SJCRH30 (cell line): ENCODE measurements at regions not wholly inside any gene's neighbourhood (a gene's known extent, or its start where the extent isn't known, plus 50 kb on each side); places are given as distances from the start of the nearest gene placed in this dataset.
A peak's percentile ranks its signal among the peaks of the same experiment; 100 is the strongest.

Experiments
- DNase-seq, 2 experiments: peaks; one replicate each; pipeline ENCODE4 v3.0.0-alpha.2; 2015 to 2020
- H3K27ac ChIP-seq: fragments of 250-450 bp; sonication (Bioruptor Pico); 2 replicates; pipeline ENCODE4 v1.5.1; 2020; ENCODE audit warnings: mild to moderate bottlenecking, moderate library complexity
- H3K27me3 ChIP-seq: fragments of 250-450 bp; sonication (Bioruptor Pico); 2 replicates; pipeline ENCODE4 v1.5.1; 2020; ENCODE audit warnings: mild to moderate bottlenecking, moderate library complexity
- H3K36me3 ChIP-seq: fragments of 250-450 bp; sonication (Bioruptor Pico); 2 replicates; pipeline ENCODE4 v1.5.1; 2020; ENCODE audit warnings: mild to moderate bottlenecking, moderate library complexity
- H3K4me1 ChIP-seq: fragments of 250-450 bp; sonication (Bioruptor Pico); 2 replicates; pipeline ENCODE4 v1.5.1; 2020; ENCODE audit warnings: mild to moderate bottlenecking, moderate library complexity
- H3K4me3 ChIP-seq: fragments of 250-450 bp; sonication (Bioruptor Pico); 2 replicates; pipeline ENCODE4 v1.5.1; 2020; ENCODE audit warnings: mild to moderate bottlenecking, moderate library complexity
- H3K9me3 ChIP-seq: fragments of 250-450 bp; sonication (Bioruptor Pico); replicated peaks from 2 replicates; pipeline ENCODE4 v1.5.1; 2020; ENCODE audit warnings: mild to moderate bottlenecking, moderate library complexity

GRCh38 chr9:31232485-31232884, 1152.0 kb upstream of the ACO1 start:
- no peak for DNase-seq
- H3K36me3 ChIP-seq, result no peaks in the 10 kb centered on the region
- no peak overlapping the region for H3K27ac ChIP-seq
- H3K9me3 ChIP-seq, result no peaks in the 10 kb centered on the region
- H3K4me3 ChIP-seq, result no peak overlapping the region
- H3K27me3 ChIP-seq, result no peaks in the 10 kb centered on the region
- H3K4me1 ChIP-seq, result peaks cover 15% of the 10 kb centered on the region

- no peak for DNase-seq
- no peaks in the 10 kb centered on the region for H3K36me3 ChIP-seq
- H3K4me1 ChIP-seq, result peaks cover 25% of the 10 kb centered on the region
Measured at GRCh38 chr9:31236344-31236743, 1148.1 kb upstream of the ACO1 start.

GRCh38 chr9:31243386-31243785, 1141.1 kb upstream of the ACO1 start:
- peak in 1 of 2 experiments; percentile 24 for DNase-seq

More at GRCh38 chr9:31236344-31236743, 1148.1 kb upstream of the ACO1 start:
- no peak overlapping the region for H3K4me3 ChIP-seq
- H3K27me3 ChIP-seq, result no peaks in the 10 kb centered on the region
- H3K27ac ChIP-seq, result no peak overlapping the region; the same call in 1 of the 2 replicates
- no peaks in the 10 kb centered on the region for H3K9me3 ChIP-seq

GRCh38 chr9:31248156-31248555, 1136.3 kb upstream of the ACO1 start:
- H3K36me3 ChIP-seq, result no peaks in the 10 kb centered on the region
- H3K4me1 ChIP-seq, result peaks cover 35% of the 10 kb centered on the region
- DNase-seq, result peak in 1 of 2 experiments; percentile 71
- H3K27me3 ChIP-seq, result no peaks in the 10 kb centered on the region
- H3K9me3 ChIP-seq, result no peaks in the 10 kb centered on the region
- H3K4me3 ChIP-seq, result no peak overlapping the region
- H3K27ac ChIP-seq, result peak overlapping the region; percentile 75

More at GRCh38 chr9:31243386-31243785, 1141.1 kb upstream of the ACO1 start:
- Histone ChIP-seq H3K36me3 (no peaks in the 10 kb centered on the region), H3K9me3 (no peaks in the 10 kb centered on the region), H3K27me3 (no peaks in the 10 kb centered on the region), H3K27ac (no peak overlapping the region), H3K4me1 (peaks cover 31% of the 10 kb centered on the region), H3K4me3 (no peak overlapping the region)

GRCh38 chr9:31251386-31251785, 1133.1 kb upstream of the ACO1 start:
- Histone ChIP-seq H3K27ac (no peak overlapping the region), H3K4me3 (no peak overlapping the region), H3K36me3 (no peaks in the 10 kb centered on the region), H3K27me3 (no peaks in the 10 kb centered on the region), H3K4me1 (peaks cover 21% of the 10 kb centered on the region), H3K9me3 (no peaks in the 10 kb centered on the region)
- DNase-seq, result no peak

GRCh38 chr9:31253800-31254762, 1130.4 kb upstream of the ACO1 start:
- H3K9me3 ChIP-seq, result no peaks in the 10 kb centered on the region
- H3K4me3 ChIP-seq, result no peak overlapping the region
- no peaks in the 10 kb centered on the region for H3K36me3 ChIP-seq
- H3K4me1 ChIP-seq, result peaks cover 3% of the 10 kb centered on the region
- no peak overlapping the region for H3K27ac ChIP-seq
- DNase-seq, result no peak
- no peaks in the 10 kb centered on the region for H3K27me3 ChIP-seq

GRCh38 chr9:31255211-31255610, 1129.2 kb upstream of the ACO1 start:
- H3K27me3 ChIP-seq, result no peaks in the 10 kb centered on the region

GRCh38 chr9:31259824-31260223, 1124.6 kb upstream of the ACO1 start:
- no peak overlapping the region for H3K4me3 ChIP-seq
- DNase-seq, result peak; percentile 15 to 82
- no peaks in the 10 kb centered on the region for H3K9me3 ChIP-seq
- no peaks in the 10 kb centered on the region for H3K27me3 ChIP-seq
- H3K36me3 ChIP-seq, result no peaks in the 10 kb centered on the region
- H3K4me1 ChIP-seq, result peaks cover 10% of the 10 kb centered on the region; the same call in 1 of the 2 replicates
- H3K27ac ChIP-seq, result no peak overlapping the region

More at GRCh38 chr9:31255211-31255610, 1129.2 kb upstream of the ACO1 start:
- Histone ChIP-seq H3K4me3 (no peak overlapping the region), H3K9me3 (no peaks in the 10 kb centered on the region), H3K36me3 (no peaks in the 10 kb centered on the region), H3K4me1 (peaks cover 10% of the 10 kb centered on the region; the same call in 1 of the 2 replicates), H3K27ac (no peak overlapping the region)
- no peak for DNase-seq

- Histone ChIP-seq H3K36me3 (no peaks in the 10 kb centered on the region), H3K4me1 (no peaks in the 10 kb centered on the region), H3K4me3 (no peak overlapping the region), H3K27me3 (no peaks in the 10 kb centered on the region), H3K27ac (no peak overlapping the region), H3K9me3 (no peaks in the 10 kb centered on the region)
- no peak for DNase-seq
Measured at GRCh38 chr9:31272456-31273295, 1111.8 kb upstream of the ACO1 start.

- no peak for DNase-seq
- Histone ChIP-seq H3K36me3 (no peaks in the 10 kb centered on the region), H3K9me3 (no peaks in the 10 kb centered on the region), H3K4me3 (no peak overlapping the region), H3K27me3 (no peaks in the 10 kb centered on the region), H3K27ac (no peak overlapping the region), H3K4me1 (no peaks in the 10 kb centered on the region)
Measured at GRCh38 chr9:31275419-31275818, 1109.0 kb upstream of the ACO1 start.

- DNase-seq, result no peak
- Histone ChIP-seq H3K4me1 (no peaks in the 10 kb centered on the region), H3K27ac (no peak overlapping the region), H3K27me3 (no peaks in the 10 kb centered on the region), H3K9me3 (no peaks in the 10 kb centered on the region), H3K36me3 (no peaks in the 10 kb centered on the region), H3K4me3 (no peak overlapping the region)
Measured at GRCh38 chr9:31290731-31291130, 1093.7 kb upstream of the ACO1 start.

- Histone ChIP-seq H3K4me3 (no peak overlapping the region), H3K27ac (no peak overlapping the region), H3K27me3 (no peaks in the 10 kb centered on the region), H3K4me1 (0 out of 2 replicates have a peak, but pooled peaks cover 2% of the 10 kb centered on the region), H3K9me3 (no peaks in the 10 kb centered on the region), H3K36me3 (no peaks in the 10 kb centered on the region)
- DNase-seq, result no peak
Measured at GRCh38 chr9:31302620-31303418, 1081.6 kb upstream of the ACO1 start.

- no peak overlapping the region for H3K27ac ChIP-seq
- no peaks in the 10 kb centered on the region for H3K27me3 ChIP-seq
- 0 out of 2 replicates have a peak, but pooled peaks cover 2% of the 10 kb centered on the region for H3K4me1 ChIP-seq
- no peaks in the 10 kb centered on the region for H3K9me3 ChIP-seq
- H3K4me3 ChIP-seq, result no peak overlapping the region
- no peak for DNase-seq
- no peaks in the 10 kb centered on the region for H3K36me3 ChIP-seq
Measured at GRCh38 chr9:31304576-31304975, 1079.9 kb upstream of the ACO1 start.

GRCh38 chr9:31314241-31314640, 1070.2 kb upstream of the ACO1 start:
- no peak overlapping the region for H3K4me3 ChIP-seq
- H3K27ac ChIP-seq, result no peak overlapping the region
- no peaks in the 10 kb centered on the region for H3K27me3 ChIP-seq
- H3K9me3 ChIP-seq, result no peaks in the 10 kb centered on the region
- DNase-seq, result no peak
- H3K36me3 ChIP-seq, result no peaks in the 10 kb centered on the region
- no peaks in the 10 kb centered on the region for H3K4me1 ChIP-seq
